GM10847 (cell line): ENCODE measurements at regions not wholly inside any gene's neighbourhood (a gene's known extent, or its start where the extent isn't known, plus 50 kb on each side); places are given as distances from the start of the nearest gene placed in this dataset.

Experiments used
- POLR2A ChIP-seq: IDR thresholded peaks from 2 replicates; pipeline ENCODE4 v1.6.1; 2011; ENCODE audit not compliant: insufficient read length; ENCODE audit errors: extremely low read depth

DNA sequence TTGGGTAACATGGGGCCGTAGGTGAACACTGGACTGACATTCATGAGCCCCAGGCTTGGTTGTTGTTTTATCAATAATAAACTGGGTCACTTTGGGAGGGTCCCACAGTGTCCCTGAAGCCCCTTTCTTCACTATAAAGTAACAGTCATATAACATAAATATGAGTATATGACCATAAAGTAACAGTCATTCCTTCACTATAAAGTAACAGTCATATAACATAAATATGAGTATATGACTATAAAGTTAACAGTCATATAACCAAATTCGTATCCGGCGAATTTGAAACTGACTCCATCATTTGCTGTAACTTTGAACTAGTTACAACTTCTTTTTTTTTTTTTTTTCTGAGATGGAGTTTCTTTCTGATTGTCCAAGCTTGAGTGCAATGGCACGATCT, 210.3 kb downstream of the KATNAL1 start:
- TF ChIP-seq POLR2A, result no peak

DNA sequence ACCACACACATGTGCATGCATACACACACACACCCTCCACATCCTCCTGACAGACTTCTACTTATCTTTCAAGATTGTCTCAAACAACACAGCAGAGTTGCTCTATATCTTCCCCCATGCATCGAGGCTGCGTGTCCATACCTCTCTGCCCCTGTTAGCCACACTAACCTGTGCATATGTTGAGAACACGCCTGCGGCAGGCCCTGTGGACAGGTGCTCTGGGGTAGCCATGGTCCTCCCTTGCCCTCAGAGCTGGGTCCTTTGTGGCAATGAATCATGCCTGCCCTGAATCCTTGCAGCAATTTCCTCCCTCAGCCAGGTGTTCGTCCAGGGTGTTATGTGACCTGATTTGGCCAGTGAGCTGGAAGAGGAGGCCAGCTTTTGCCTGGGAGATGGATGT, 213.3 kb downstream of the KATNAL1 start:
- no peak for TF ChIP-seq POLR2A

DNA sequence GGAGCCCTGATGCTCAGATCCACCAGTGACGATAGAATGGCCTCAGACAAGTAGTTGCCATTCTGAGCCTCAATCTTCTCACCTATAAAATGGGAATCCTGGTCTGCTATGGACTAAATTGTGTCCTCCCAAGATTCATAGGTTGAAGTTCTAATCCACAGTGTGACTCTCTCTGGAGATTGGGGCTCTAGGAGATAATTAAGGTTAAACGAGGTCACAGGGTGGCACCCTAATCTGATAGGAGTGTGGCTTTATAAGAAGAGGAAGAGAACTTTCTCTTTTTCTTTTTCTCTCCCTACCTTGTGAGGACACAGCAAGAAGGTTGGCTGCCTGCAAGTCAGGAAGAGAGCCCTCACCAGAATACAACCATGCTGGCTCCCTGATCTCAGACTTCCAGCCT, 214.1 kb downstream of the KATNAL1 start:
- no peak for TF ChIP-seq POLR2A

DNA sequence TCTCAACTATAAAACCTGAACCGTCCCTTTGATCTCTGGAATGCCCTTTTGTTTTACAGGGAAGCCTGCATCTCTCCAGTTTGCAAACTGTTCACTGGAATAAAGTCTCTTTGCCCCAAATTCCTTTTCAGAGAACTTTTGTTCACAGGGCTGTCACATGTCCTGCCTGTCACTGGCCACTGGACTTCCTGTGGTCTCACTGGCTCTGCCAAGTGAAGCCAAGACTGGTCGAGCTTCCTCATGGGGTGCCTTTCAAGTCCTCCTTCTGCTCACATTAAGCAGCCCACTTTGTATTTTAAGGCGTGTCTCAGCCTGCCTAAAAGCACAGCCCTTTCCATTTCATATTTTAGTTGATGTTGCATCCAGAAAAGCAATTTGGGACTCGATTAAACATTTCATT, 215.7 kb downstream of the KATNAL1 start:
- TF ChIP-seq POLR2A, result no peak

DNA sequence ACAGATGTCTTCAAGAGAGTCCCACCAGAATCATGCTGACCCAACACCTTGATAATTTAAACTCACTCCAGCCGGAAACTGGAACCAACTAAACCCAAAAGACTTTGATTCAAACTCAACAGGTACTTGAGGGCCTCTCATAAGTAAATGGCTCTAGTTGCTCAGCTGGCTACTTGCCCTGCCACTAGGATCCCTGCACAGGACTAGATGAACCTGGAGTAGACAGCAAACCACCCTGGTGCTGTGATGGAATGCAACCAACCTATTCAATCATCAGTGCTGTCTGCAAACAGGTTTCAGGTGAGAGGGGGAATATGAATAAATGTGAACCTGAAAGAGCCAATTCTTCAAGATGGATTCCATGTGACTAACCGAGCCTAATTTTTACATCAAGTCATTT, 216.3 kb downstream of the KATNAL1 start:
- no peak for TF ChIP-seq POLR2A

DNA sequence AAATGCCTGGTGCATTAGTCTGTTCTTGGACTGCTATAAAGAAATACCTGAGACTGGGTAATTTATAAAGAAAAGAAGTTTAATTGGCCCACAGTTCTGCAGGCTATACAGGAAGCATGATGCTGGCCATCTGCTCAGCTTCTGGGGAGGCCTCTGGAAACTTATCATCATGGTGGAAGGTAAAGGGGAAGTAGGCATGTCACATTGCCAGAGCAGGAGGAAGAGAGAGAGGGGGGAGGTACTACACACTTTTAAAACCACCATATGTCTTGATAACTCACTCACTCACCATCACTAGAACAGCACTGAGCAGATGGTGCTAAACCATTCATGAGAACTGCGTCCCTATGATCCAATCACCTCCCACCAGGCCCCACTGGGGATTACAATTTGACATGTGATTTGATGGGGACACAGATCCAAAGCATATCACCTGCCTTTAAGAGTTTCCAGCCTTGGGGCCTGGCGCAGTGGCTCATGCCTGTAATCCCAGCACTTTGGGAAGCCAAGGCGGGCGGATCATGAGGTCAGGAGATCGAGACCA, 219.0 kb downstream of the KATNAL1 start:
- no peak for TF ChIP-seq POLR2A

DNA sequence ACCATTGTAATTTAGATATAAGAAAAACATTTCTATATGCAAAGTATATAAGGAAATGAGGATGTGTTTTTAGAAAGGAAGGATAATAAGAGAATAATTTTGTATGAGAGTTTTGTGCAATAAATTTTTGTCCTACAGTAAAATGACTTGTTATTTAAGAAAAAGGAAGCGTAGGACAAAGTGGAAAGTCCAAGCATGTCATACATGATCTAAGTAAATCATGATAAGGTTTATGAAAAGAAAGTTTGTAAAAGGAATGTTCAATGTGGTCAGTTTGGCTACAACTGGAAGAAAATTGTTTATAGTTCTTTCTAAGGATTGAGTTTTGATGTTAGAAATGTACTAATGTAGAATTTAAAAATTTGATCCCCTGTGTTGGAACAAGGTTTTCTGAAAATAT, 222.3 kb downstream of the KATNAL1 start:
- no peak for TF ChIP-seq POLR2A

DNA sequence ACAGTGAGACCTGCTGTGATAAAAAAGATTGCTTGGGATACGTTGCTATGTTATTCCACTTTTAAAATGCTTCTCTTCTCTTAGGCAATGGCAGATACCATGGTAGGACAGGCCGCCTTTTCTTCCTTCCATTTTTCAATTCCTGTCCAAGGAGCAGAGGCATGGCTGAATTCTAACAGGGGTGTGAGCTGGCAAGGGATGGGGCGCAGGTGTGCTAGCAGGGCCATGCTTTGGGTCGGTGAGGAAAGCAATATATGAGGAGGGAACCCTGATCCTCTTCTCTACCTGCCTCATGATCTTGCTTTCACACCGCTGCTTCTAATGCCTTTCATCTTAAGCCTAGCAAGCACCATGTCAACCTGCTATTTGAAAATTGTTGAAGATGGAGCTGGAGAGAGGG, 225.0 kb downstream of the KATNAL1 start:
- no peak for TF ChIP-seq POLR2A

DNA sequence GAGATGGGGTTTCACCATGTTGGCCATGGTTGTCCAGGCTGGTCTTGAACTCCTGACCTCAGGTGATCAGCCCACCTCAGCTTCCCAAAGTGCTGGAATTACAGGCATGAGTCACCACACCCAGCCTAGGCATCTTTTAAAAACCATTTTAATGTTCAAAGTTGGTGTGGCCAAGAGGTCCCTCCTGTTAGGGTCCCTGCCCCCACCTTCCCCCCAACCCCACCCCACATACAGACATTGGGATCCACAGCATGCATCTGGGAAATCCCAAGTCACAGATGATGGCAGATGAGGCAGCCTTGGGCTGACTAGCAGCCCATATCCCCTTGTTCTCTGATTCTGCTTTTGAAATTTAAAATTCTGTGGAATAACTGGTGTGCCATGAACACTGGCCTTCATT, 226.0 kb downstream of the KATNAL1 start:
- TF ChIP-seq POLR2A, result no peak

DNA sequence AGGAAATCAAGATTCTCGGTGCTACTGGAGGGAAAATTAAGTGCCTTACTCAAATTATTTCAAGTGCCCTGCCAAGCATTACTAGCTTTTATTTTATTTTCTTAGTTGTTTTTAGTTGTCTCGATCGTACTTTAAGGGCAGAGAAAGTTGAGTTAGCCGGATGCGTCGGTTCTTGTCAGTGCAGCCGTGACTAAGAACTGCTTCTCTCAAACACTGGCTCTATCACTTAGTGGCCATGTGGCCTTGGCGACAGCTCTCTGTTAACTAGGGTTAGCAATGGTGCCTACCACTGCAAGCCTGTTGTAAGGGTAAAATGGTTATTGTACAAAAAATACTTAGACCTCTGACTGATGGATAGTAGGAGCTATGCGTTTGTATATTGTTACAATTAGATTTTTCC, 227.8 kb downstream of the KATNAL1 start:
- no peak for TF ChIP-seq POLR2A

DNA sequence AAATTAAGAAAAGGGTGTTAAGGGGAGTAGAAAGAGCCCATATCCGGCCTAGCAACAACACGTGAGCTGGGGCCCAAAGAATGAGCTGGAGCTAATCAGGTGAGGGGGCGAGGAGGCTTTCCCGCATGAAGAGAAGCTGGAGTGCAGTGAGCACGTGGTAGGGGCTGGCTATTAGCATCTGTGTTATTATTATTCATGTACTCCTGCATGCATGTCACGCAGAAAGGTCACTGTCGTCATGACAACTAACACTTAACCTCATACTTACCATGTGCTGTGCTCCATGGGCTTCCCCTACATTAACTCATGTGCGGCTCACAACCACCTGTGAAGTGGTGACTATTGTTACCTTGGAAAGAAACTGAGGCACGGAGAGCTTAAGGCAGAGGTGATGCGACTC, 227.6 kb upstream of the UBL3 start:
- TF ChIP-seq POLR2A, result no peak

DNA sequence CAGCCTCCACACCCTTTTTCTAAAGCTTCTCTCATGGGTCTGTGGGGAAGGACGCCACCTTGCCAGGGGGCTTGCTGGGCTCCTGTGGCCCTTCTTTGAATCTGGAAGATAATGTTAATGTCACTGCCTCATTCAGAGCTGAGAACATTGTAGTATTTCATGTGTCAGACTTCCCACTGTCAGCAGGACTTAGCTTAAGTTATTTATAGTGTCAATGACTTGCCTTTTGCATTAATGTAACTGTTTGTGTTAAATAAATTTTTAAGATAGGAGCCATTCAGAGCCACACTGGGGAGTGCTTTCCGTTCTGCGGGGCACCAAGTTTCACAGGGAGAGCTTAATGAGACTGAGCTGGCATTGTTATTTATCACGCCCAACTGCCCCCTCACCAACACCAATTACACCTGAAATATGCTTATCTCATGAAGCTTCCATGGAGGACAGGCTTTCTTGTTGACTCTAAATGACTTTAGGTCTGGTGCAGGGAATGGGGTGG, 226.9 kb upstream of the UBL3 start:
- TF ChIP-seq POLR2A, result no peak

DNA sequence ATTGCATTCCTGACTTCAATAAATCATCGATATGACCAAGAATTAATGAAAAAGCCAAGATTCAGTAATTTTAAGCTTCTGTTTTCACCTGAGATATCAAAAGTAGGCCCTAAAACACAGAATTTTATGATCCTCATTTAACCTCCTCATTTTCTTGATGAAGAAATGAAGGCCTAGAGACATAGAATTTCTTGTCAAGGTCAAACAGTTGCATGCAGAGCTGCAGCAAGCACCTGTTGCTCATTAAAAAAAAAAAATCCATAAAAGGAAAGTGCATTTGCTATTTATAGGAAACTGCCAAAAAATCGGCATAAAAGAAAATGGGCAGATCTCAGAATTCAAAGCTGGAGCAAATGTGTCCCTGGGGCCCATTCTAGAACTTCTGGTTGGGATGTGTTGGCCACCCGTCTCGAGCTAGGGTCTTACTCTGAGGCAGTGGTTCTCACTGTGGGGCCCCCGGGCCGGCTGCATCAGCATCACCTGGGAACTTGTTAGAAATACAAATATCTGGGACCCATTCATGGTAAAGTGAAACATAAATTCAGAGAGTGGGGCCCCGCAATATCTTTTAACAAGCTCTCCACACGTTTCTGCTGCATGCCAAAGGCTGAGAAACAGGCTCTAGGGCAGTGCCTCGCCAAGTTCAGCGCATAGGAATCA, 224.7 kb upstream of the UBL3 start:
- no peak for TF ChIP-seq POLR2A

DNA sequence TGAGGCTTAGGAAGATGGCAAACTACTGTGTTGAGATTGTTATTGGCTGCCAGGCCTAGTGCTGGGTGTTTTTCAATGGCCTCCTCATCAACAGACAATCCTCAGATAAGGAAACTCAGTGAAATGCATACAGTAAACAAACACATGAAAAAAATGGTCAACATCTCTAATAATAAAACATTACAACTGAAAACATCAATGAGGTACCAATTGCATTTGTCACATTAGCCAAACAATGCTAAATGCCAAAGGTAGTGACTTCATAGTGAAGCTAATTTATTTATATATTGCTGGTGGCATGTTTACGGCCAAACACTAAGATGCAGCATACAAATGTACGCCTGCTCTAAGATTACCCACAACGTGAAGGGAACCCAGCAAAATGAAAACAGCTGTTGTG, 224.0 kb upstream of the UBL3 start:
- TF ChIP-seq POLR2A, result no peak

DNA sequence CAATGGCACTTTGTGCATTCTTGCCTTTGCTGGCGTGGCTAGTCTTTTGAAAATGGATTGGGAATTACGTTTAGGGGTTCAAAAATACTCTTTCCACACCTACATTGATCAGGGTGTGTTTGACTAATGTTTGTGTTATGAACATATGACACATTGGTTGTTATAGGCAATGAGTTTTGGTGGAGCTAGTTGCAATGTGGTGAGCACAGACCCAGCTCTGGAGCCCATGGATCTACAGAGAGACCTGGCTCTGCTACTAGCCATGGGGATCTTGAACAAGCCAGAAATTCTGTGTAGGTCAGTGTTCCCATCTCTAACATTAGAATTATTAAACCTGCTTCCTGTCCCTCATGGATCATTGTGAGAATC, 222.4 kb upstream of the UBL3 start:
- no peak for TF ChIP-seq POLR2A

DNA sequence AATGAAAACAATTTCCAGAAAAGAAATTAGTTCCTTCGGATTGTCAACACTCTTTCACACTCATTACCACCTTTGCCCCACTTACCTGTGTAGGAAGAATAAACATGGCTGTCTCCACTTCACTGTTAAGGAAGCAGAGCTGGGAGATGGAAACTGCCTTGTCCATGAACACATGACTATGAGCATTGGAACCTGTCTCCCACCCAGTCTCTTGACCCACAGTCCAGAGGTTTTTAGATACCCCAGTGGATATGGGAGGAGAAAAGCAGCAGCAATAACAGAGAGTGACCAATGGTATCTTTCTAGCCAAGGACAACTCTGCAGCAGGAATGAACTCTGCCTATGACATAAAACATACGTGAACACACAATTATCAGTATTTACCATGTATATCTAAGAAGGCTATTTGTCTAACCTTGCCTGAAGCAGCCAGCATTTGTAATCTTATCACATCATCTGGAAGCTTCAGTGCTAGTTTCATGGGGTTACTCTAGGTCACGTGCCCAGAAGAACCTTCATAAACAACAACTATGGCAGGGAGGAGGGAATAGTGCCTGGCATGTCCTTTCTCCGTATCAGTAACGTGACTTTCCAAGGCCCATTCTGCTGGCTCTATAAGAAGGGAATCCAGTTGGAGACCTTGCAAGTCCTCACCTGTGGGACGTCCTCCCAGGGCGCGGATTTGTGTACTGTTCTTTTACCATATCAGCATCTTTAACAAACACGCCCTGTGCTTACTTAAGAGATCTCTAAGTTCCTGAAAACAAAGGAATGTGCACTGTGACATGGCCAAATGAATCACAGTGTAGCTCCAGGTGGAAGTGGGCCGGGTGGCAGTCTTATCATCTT, 221.8 kb upstream of the UBL3 start:
- TF ChIP-seq POLR2A, result no peak
